ENCODE measurements at regions not wholly inside any gene's neighbourhood (a gene's known extent, or its start where the extent isn't known, plus 50 kb on each side); places are given as distances from the start of the nearest gene placed in this dataset.

DNA sequence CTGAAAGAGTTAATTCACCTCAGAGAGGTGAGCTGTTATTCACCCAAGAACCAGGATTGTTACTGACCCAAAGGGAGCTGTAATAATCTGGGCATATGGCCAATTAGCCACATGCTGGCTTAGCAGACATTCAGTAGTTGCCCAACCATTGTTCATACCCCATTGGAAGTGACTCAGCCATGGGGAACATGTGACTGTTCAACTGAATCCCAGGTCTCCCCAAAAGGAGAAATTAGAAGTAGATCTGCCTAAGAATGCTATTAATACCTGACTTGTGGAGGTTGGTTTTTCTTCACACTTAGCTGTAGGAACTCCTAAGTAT, 272.6 kb upstream of the UBE2E3 start:
- peak; percentile 98 for DNase-seq (ENCODE audit: low read depth)
- no peak overlapping the region for H3K4me3 ChIP-seq (ENCODE audit: control insufficient read depth, low read depth, low read length)
- TF ChIP-seq, protein P1, sequence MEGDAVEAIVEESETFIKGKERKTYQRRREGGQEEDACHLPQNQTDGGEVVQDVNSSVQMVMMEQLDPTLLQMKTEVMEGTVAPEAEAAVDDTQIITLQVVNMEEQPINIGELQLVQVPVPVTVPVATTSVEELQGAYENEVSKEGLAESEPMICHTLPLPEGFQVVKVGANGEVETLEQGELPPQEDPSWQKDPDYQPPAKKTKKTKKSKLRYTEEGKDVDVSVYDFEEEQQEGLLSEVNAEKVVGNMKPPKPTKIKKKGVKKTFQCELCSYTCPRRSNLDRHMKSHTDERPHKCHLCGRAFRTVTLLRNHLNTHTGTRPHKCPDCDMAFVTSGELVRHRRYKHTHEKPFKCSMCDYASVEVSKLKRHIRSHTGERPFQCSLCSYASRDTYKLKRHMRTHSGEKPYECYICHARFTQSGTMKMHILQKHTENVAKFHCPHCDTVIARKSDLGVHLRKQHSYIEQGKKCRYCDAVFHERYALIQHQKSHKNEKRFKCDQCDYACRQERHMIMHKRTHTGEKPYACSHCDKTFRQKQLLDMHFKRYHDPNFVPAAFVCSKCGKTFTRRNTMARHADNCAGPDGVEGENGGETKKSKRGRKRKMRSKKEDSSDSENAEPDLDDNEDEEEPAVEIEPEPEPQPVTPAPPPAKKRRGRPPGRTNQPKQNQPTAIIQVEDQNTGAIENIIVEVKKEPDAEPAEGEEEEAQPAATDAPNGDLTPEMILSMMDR (conservative IDR thresholded peaks at IDR 0.05; ENCODE audit: control insufficient read depth, insufficient read depth, low read depth, low read length) = no peak

- H3K4me3 ChIP-seq (ENCODE audit: control insufficient read depth, low read depth, low read length) = no peak overlapping the region
- TF ChIP-seq, protein P1 (conservative IDR thresholded peaks at IDR 0.05; ENCODE audit: control insufficient read depth, insufficient read depth, low read depth, low read length) = no peak
- no peak for DNase-seq (ENCODE audit: low read depth)
Measured at GRCh38 chr2:180707175-180707883, 273.1 kb upstream of the UBE2E3 start.

DNA sequence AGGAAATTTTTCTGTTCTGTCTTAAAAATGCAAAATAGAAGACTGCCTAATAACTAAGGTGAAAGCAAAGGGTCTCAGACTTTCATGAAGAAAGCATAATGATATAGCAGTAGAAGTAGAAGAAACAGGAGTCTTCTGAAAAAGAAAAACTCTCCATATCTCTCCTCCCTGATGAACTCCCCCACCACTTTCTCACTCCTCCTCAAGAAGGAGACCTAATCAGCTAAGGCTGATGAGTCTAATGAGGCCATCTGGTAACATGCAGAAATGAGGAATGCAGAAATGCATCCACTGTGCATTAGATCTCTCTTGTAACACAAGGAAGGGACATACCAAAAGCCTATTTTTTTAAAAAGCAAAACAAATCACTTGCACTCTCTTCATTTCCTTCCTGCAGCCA, 273.7 kb upstream of the UBE2E3 start:
- DNase-seq (ENCODE audit: low read depth) = no peak
- H3K4me3 ChIP-seq (ENCODE audit: control insufficient read depth, low read depth, low read length) = no peak overlapping the region
- TF ChIP-seq, protein P1 (conservative IDR thresholded peaks at IDR 0.05; ENCODE audit: control insufficient read depth, insufficient read depth, low read depth, low read length) = no peak

- H3K4me3 ChIP-seq (ENCODE audit: control insufficient read depth, low read depth, low read length) = no peak overlapping the region
- TF ChIP-seq, protein P1 (conservative IDR thresholded peaks at IDR 0.05; ENCODE audit: control insufficient read depth, insufficient read depth, low read depth, low read length) = no peak
- peak; percentile 49 for DNase-seq (ENCODE audit: low read depth)
Measured at GRCh38 chr2:180705551-180705950, 274.9 kb upstream of the UBE2E3 start.

DNA sequence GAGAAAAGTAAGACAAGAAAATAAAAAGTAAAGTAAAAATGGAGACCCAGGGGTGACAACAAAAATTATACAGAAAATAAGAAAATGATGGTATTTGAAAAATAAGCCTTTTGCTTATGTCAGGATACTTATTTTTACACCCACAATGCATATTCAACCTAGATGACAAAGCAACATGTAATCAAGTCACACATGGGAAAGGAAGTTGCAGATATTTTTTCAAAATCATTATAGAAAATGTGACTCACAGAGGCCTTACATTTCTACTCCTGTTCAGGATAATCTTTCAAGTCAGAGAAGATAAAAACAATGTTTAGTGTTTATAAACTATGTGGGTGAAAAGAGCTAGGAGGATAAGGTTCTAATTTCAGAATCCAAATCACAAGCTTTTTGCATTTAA, 275.3 kb upstream of the UBE2E3 start:
- no peak overlapping the region for H3K4me3 ChIP-seq (ENCODE audit: control insufficient read depth, low read depth, low read length)
- TF ChIP-seq, protein P1 (conservative IDR thresholded peaks at IDR 0.05; ENCODE audit: control insufficient read depth, insufficient read depth, low read depth, low read length) = no peak
- DNase-seq (ENCODE audit: low read depth) = peak; percentile 61

DNA sequence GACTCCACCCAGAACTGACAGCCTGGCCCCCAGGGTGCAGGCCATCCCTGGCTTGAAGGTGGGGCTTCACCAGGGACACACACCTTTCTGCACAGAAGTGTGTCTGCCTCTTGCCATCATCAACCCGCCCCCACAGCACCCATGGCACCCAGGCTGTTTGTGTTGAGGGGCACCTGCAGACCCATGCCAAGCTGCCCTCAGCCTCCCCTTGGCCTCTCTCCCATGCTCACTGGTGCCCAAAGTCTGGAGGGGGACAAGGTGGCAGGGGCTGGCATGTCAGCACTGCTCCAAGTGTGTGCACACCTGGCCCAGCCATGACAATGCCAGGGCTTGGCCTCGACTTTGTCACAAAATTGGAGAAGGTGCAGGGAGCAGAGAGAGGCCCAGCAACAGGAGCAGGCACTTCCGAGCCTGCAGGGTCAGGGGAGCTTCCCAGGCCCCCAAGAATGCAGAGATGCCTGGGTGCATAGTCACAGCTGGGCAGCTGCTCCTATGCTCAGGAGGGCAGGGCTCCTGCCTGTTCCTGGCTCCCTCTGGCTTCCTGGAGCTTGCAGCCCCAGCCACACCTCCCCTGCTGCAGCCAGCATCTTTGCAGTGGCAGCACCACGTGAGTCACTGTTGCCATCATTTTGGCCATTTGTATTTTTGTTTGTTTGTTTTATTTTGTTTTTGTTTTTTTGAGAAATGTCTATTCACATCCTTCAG, 280.6 kb upstream of the UBE2E3 start:
- H3K4me3 ChIP-seq (ENCODE audit: control insufficient read depth, low read depth, low read length) = no peak overlapping the region
- no peak for DNase-seq (ENCODE audit: low read depth)
- TF ChIP-seq, protein P1 (conservative IDR thresholded peaks at IDR 0.05; ENCODE audit: control insufficient read depth, insufficient read depth, low read depth, low read length) = no peak
